HCT116 (cell line): ENCODE measurements at regions not wholly inside any gene's neighbourhood (a gene's known extent, or its start where the extent isn't known, plus 50 kb on each side); places are given as distances from the start of the nearest gene placed in this dataset.

Source experiments
- ATAC-seq: fragments of 200-7000 bp; cut with Tn5 transposase; 2 replicates; pipeline ENCODE4 v1.9.1; 2020; ENCODE audit warnings: mild to moderate bottlenecking, moderate library complexity
- BruUV-seq: library from RNA; stranded (reverse); fragments of 400-500 nt; replicated peaks from 2 replicates; lab custom pipeline; 2021; lab: Mats Ljungman, UMichigan
- CTCF ChIA-PET: fragments of 300-600 bp; sonication (Branson Sonifier 250); formaldehyde crosslinking; loops from one replicate; lab custom pipeline; 2021; ENCODE audit warnings: antibody characterized with exemption; lab: Charles Lee
- POLR2A ChIA-PET: fragments of 300-600, 350-600 bp; sonication (Branson Sonifier 250); formaldehyde crosslinking; loops from one replicate; lab custom pipeline; 2021; ENCODE audit warnings: antibody characterized with exemption; lab: Charles Lee
- RAD21 ChIA-PET, 2 experiments: fragments of 300-600 bp; sonication (Branson Sonifier 250); formaldehyde crosslinking; loops; one replicate each; lab custom pipeline; 2023; ENCODE audit warnings: low total read pairs in 2 of 2; ENCODE audit not compliant: uncharacterized antibody in 2 of 2, unreplicated experiment in 2 of 2, low non-redundant PET in 1 of 2; lab: Charles Lee
- DNase-seq: peaks from one replicate; pipeline ENCODE4 v3.0.0-alpha.2; 2010; ENCODE audit warnings: low read depth, low spot score
- H2AFZ ChIP-seq: fragments of 200-600 bp; shearing (Covaris generic), sonication (generic); 2 replicates; pipeline ENCODE4 v1.6.1; 2017; ENCODE audit warnings: low read depth, mixed run types, mixed read lengths, antibody characterized with exemption, low read length; ENCODE audit not compliant: poor library complexity, severe bottlenecking
- H3K27ac ChIP-seq: 2 replicates; pipeline ENCODE4 v1.5.1; 2012; ENCODE audit warnings: low read depth, low read length
- H3K27me3 ChIP-seq: fragments of 200-600 bp; sonication (generic); 2 replicates; pipeline ENCODE4 v1.6.1; 2016; ENCODE audit warnings: mixed run types, low read length, mixed read lengths; ENCODE audit not compliant: insufficient read depth
- H3K36me3 ChIP-seq, 2 experiments: fragments of 200-500 bp in 1 of 2; fragments of 200-600 bp in 1 of 2; sonication (Bioruptor generic) in 1 of 2; sonication (generic) in 1 of 2; 2 replicates each; pipeline versions ENCODE4 v1.5.1 to v1.6.1; 2014 to 2016; ENCODE audit warnings: low read length in 2 of 2, inconsistent platforms in 1 of 2, mixed read lengths in 1 of 2, mixed run types in 1 of 2; ENCODE audit not compliant: insufficient read depth in 2 of 2, control insufficient read depth in 1 of 2
- H3K4me1 ChIP-seq, 2 experiments: fragments of 200-600 bp in 1 of 2; sonication (generic) in 1 of 2; 2 replicates each; pipeline versions ENCODE4 v1.5.1 to v1.6.1; 2012 to 2017; ENCODE audit warnings: low read length in 2 of 2, inconsistent platforms in 1 of 2, mild to moderate bottlenecking in 1 of 2, mixed read lengths in 1 of 2, mixed run types in 1 of 2, moderate library complexity in 1 of 2; ENCODE audit not compliant: insufficient read depth in 2 of 2, control insufficient read depth in 1 of 2
- H3K4me2 ChIP-seq: fragments of 200-600 bp; sonication (generic); 2 replicates; pipeline ENCODE4 v1.6.1; 2017; ENCODE audit warnings: mixed run types, low read length, mixed read lengths
- H3K4me3 ChIP-seq, 2 experiments: fragments of 200-600 bp in 1 of 2; sonication (generic) in 1 of 2; replicated peaks in 1 of 2; 2 replicates each; pipeline ENCODE4 v1.5.1; 2011 to 2016; ENCODE audit warnings: low read length in 2 of 2, control low read depth in 1 of 2, low read depth in 1 of 2, mild to moderate bottlenecking in 1 of 2, mixed read lengths in 1 of 2, mixed run types in 1 of 2
- H3K79me2 ChIP-seq: fragments of 200-600 bp; sonication (generic); 2 replicates; pipeline ENCODE4 v1.6.1; 2017; ENCODE audit warnings: mild to moderate bottlenecking, mixed run types, low read length, moderate library complexity, mixed read lengths; ENCODE audit not compliant: insufficient read depth
- H3K9ac ChIP-seq: fragments of 200-600 bp; sonication (generic); 2 replicates; pipeline ENCODE4 v1.6.1; 2016; ENCODE audit warnings: low read length, mixed read lengths
- H3K9me2 ChIP-seq: fragments of 200-600 bp; sonication (generic), shearing (Covaris generic); 2 replicates; pipeline ENCODE4 v1.6.1; 2017; ENCODE audit warnings: mixed run types, mild to moderate bottlenecking, moderate library complexity; ENCODE audit not compliant: insufficient read depth
- H3K9me3 ChIP-seq, 2 experiments: fragments of 200-500 bp in 1 of 2; fragments of 200-600 bp in 1 of 2; sonication (Bioruptor generic) in 1 of 2; sonication (generic) in 1 of 2; 2 replicates each; pipeline ENCODE4 v1.6.1; 2014 to 2017; ENCODE audit warnings: low read length in 2 of 2, mixed read lengths in 2 of 2, inconsistent platforms in 1 of 2, low read depth in 1 of 2, mild to moderate bottlenecking in 1 of 2, mixed run types in 1 of 2, moderate library complexity in 1 of 2; ENCODE audit not compliant: control insufficient read depth in 1 of 2, insufficient read depth in 1 of 2
- H4K20me1 ChIP-seq: fragments of 200-600 bp; sonication (generic), shearing (Covaris generic); 2 replicates; pipeline ENCODE4 v1.6.1; 2017; ENCODE audit warnings: mixed run types, mild to moderate bottlenecking, moderate library complexity; ENCODE audit not compliant: insufficient read depth
- CBX3 ChIP-seq: IDR thresholded peaks from 2 replicates; pipeline ENCODE4 v1.6.1; 2012; ENCODE audit warnings: low read depth
- CEBPB ChIP-seq: IDR thresholded peaks from 2 replicates; pipeline ENCODE4 v1.6.1; 2012; ENCODE audit warnings: low read depth
- CTCF ChIP-seq, 3 experiments: fragments of 200-600 bp in 1 of 3; sonication (generic) in 1 of 3; IDR thresholded peaks in 2 of 3; conservative IDR thresholded peaks in 1 of 3; 2 replicates each; pipeline ENCODE4 v1.5.1; 2012 to 2017; ENCODE audit warnings: low read depth in 2 of 3, low read length in 2 of 3, antibody characterized with exemption in 1 of 3, borderline replicate concordance in 1 of 3, control low read depth in 1 of 3, mild to moderate bottlenecking in 1 of 3, mixed read lengths in 1 of 3, mixed run types in 1 of 3, moderate library complexity in 1 of 3; ENCODE audit not compliant: insufficient read depth in 1 of 3
- EZH2 ChIP-seq: fragments of 200-600 bp; sonication (generic); IDR thresholded peaks from 2 replicates; pipeline ENCODE4 v1.6.1; 2017; ENCODE audit warnings: antibody characterized with exemption, mixed run types
- EZH2phosphoT487 ChIP-seq: fragments of 200-600 bp; IDR thresholded peaks from 2 replicates; pipeline ENCODE4 v1.6.1; 2018; ENCODE audit warnings: antibody characterized with exemption, borderline replicate concordance
- FOSL1 ChIP-seq: IDR thresholded peaks from 2 replicates; pipeline ENCODE4 v1.6.1; 2012; ENCODE audit warnings: low read depth
- MAX ChIP-seq: IDR thresholded peaks from 2 replicates; pipeline ENCODE4 v1.6.1; 2012
- POLR2A ChIP-seq: IDR thresholded peaks from 2 replicates; pipeline ENCODE4 v1.7.0; 2011; ENCODE audit warnings: borderline replicate concordance; ENCODE audit not compliant: insufficient read depth, insufficient read length; ENCODE audit errors: extremely low read depth
- POLR2AphosphoS5 ChIP-seq: IDR thresholded peaks from 2 replicates; pipeline ENCODE4 v1.6.1; 2011; ENCODE audit warnings: mild to moderate bottlenecking, low read depth, low read length, moderate library complexity
- RAD21 ChIP-seq: IDR thresholded peaks from 2 replicates; pipeline ENCODE4 v1.6.1; 2012; ENCODE audit warnings: low read depth, mild to moderate bottlenecking
- REST ChIP-seq: IDR thresholded peaks from 2 replicates; pipeline ENCODE4 v1.6.1; 2012; ENCODE audit warnings: low read depth
- SIN3A ChIP-seq: IDR thresholded peaks from 2 replicates; pipeline ENCODE4 v1.6.1; 2012; ENCODE audit warnings: low read depth
- SRF ChIP-seq: IDR thresholded peaks from 2 replicates; pipeline ENCODE4 v1.6.1; 2012; ENCODE audit warnings: low read depth
- YY1 ChIP-seq: IDR thresholded peaks from 2 replicates; pipeline ENCODE4 v1.6.1; 2011; ENCODE audit warnings: low read length, low read depth, moderate library complexity, mild to moderate bottlenecking; ENCODE audit not compliant: insufficient replicate concordance; ENCODE audit errors: extremely low read depth
- ZBTB33 ChIP-seq: IDR thresholded peaks from 2 replicates; pipeline ENCODE4 v1.6.1; 2011; ENCODE audit warnings: mild to moderate bottlenecking, low read length, moderate library complexity; ENCODE audit not compliant: insufficient replicate concordance; ENCODE audit errors: extremely low read depth
- ZNF274 ChIP-seq: fragments of 200-500 bp; sonication (Bioruptor generic); IDR thresholded peaks from 2 replicates; pipeline ENCODE4 v1.6.1; 2014; ENCODE audit warnings: mild to moderate bottlenecking, low read depth, low read length, inconsistent platforms
- intact Hi-C: fragments of 100-400 bp; cut with micrococcal nuclease; formaldehyde crosslinking; loops from 2 replicates; pipeline ENCODE4 v1.10.0; 2022

GRCh38 chr3:5431146-5431545 is 243.6 kb downstream of the EDEM1 start:
- TF ChIP-seq EZH2 (no peak), CEBPB (no peak), SIN3A (no peak), REST (no peak), POLR2AphosphoS5 (no peak), CBX3 (no peak), SRF (no peak), ZBTB33 (no peak), FOSL1 (no peak), YY1 (no peak), RAD21 (no peak), POLR2A (no peak), CTCF (IDR thresholded peaks at IDR 0.05 in 2 of 3, conservative IDR thresholded peaks at IDR 0.05 in 1 of 3; ENCODE audit: borderline replicate concordance in 1 of 3, insufficient read depth in 1 of 3, low read depth in 2 of 3, low read length in 2 of 3) (no peak), MAX (no peak), EZH2phosphoT487 (no peak), ZNF274 (no peak)
- Histone ChIP-seq H3K27ac (no peak overlapping the region), H3K4me2 (no peak overlapping the region), H3K4me3 (no peak overlapping the region), H3K36me3 (no peaks in the 10 kb centered on the region), H3K27me3 (no peaks in the 10 kb centered on the region), H2AFZ (no peak overlapping the region), H3K4me1 (peaks cover 0 to 1% of the 10 kb centered on the region in 2 experiments; a peak in 1 of 4 replicates), H3K79me2 (no peaks in the 10 kb centered on the region), H3K9me2 (no peaks in the 10 kb centered on the region), H3K9ac (no peak overlapping the region), H3K9me3 (no peaks in the 10 kb centered on the region), H4K20me1 (no peaks in the 10 kb centered on the region)
- ChIA-PET POLR2A (no interaction called here), CTCF (no interaction called here), RAD21 (no interaction called here)
- no peak for ATAC-seq
- no TSS peak for BruUV-seq
- intact Hi-C loops, result no loop called here
- DNase-seq, result no peak
